ENCODE measurements at regions not wholly inside any gene's neighbourhood (a gene's known extent, or its start where the extent isn't known, plus 50 kb on each side); places are given as distances from the start of the nearest gene placed in this dataset.

- no peaks in the 10 kb centered on the region for H3K27me3 ChIP-seq
- 78 to 88% methylated on average over 9 to 15 of the region's 16 CpGs for WGBS, 2 donors
- no peak overlapping the region for H3K4me3 ChIP-seq
- H3K9me3 ChIP-seq: no peaks in the 10 kb centered on the region
- TF ChIP-seq CTCF (IDR thresholded peaks at IDR 0.05) (no peak), POLR2A (IDR thresholded peaks at IDR 0.05) (no peak)
- intact Hi-C loops (cut with DNase I): no loop called here
- H3K27ac ChIP-seq: no peak overlapping the region
- H3K36me3 ChIP-seq: no peaks in the 10 kb centered on the region
- H3K4me1 ChIP-seq: no peaks in the 10 kb centered on the region
- no peak for DNase-seq
These were observed 253.8 kb downstream of the TTC8 start for GRCh38 chr14:89078021-89078795.

GRCh38 chr14:89085231-89085731 lies 260.8 kb downstream of the TTC8 start:
- peaks cover 0 to 9% (median 0%) of the 10 kb centered on the region in 3 donors for H3K4me1 ChIP-seq
- H3K27me3 ChIP-seq: no peaks in the 10 kb centered on the region
- WGBS, 2 donors: 53 to 68% methylated on average over 12 of the region's 12 CpGs
- DNase-seq: no peak
- intact Hi-C loops (cut with DNase I): no loop called here
- no peak overlapping the region for H3K4me3 ChIP-seq
- TF ChIP-seq CTCF (IDR thresholded peaks at IDR 0.05) (no peak), POLR2A (IDR thresholded peaks at IDR 0.05) (no peak)
- H3K9me3 ChIP-seq: no peaks in the 10 kb centered on the region
- peak overlapping the region in 1 of 4 donors; percentile 7 for H3K27ac ChIP-seq
- no peaks in the 10 kb centered on the region for H3K36me3 ChIP-seq

GRCh38 chr14:89085737-89086382 lies 261.4 kb downstream of the TTC8 start:
- Histone ChIP-seq H3K4me1 (peaks cover 0 to 9% (median 0%) of the 10 kb centered on the region in 3 donors), H3K27ac (peak overlapping the region in 1 of 4 donors; percentile 7), H3K36me3 (no peaks in the 10 kb centered on the region), H3K4me3 (no peak overlapping the region), H3K27me3 (no peaks in the 10 kb centered on the region), H3K9me3 (no peaks in the 10 kb centered on the region)
- intact Hi-C loops (cut with DNase I): no loop called here
- DNase-seq: no peak
- 54 to 67% methylated on average over 8 to 9 of the region's 9 CpGs for WGBS, 2 donors
- TF ChIP-seq POLR2A (IDR thresholded peaks at IDR 0.05) (no peak), CTCF (IDR thresholded peaks at IDR 0.05) (no peak)

- no peak overlapping the region for H3K27ac ChIP-seq
- TF ChIP-seq CTCF (IDR thresholded peaks at IDR 0.05) (no peak), POLR2A (IDR thresholded peaks at IDR 0.05) (no peak)
- no peak overlapping the region for H3K4me3 ChIP-seq
- H3K4me1 ChIP-seq: peaks cover 0 to 16% (median 0%) of the 10 kb centered on the region in 3 donors
- no peak for DNase-seq
- no peaks in the 10 kb centered on the region for H3K27me3 ChIP-seq
- no peaks in the 10 kb centered on the region for H3K9me3 ChIP-seq
- intact Hi-C loops (cut with DNase I): no loop called here
- no peaks in the 10 kb centered on the region for H3K36me3 ChIP-seq
- WGBS, 2 donors: 46 to 65% methylated on average over 3 of the region's 3 CpGs
These were observed 264.1 kb downstream of the TTC8 start for GRCh38 chr14:89088530-89088929.

GRCh38 chr14:89089330-89089729 lies 264.9 kb downstream of the TTC8 start:
- intact Hi-C loops (cut with DNase I): no loop called here
- Histone ChIP-seq H3K4me3 (no peak overlapping the region), H3K36me3 (no peaks in the 10 kb centered on the region), H3K27me3 (no peaks in the 10 kb centered on the region), H3K9me3 (no peaks in the 10 kb centered on the region), H3K4me1 (peaks cover 0 to 16% (median 0%) of the 10 kb centered on the region in 3 donors), H3K27ac (no peak overlapping the region)
- DNase-seq: no peak
- 47 to 57% methylated on average over 1 of the region's 1 CpG for WGBS, 2 donors
- TF ChIP-seq CTCF (IDR thresholded peaks at IDR 0.05) (no peak), POLR2A (IDR thresholded peaks at IDR 0.05) (no peak)

Data from esophagus squamous epithelium (tissue), 5 donors.